ENCODE measurements at regions not wholly inside any gene's neighbourhood (a gene's known extent, or its start where the extent isn't known, plus 50 kb on each side); places are given as distances from the start of the nearest gene placed in this dataset.
"Not testable (repeated sequence)": the region's sequence is repeated elsewhere in the genome, so short reads cannot be mapped to it uniquely, and the experiment has no call there.

DNA sequence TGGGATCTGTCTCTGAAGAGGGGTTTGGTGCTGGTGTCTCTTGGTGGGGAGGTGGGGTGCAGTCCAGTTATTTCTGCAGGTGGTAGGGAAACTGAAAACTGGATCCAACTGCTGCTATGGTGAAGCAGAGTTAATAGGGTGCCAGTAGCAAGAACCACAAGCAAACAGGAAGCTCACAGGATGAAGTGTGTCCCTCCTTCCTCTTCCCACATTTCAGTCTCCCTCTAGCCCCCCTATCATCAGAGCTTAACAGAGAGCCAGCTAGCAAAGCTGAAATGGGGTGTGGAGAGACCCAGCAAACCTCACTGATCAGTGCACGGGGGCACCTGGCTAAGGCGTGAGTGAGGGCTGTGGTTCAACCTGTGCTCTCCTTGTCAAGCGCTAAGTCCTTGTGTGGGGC, 69.1 kb upstream of the C12orf71 start:
- no peak overlapping the region for H3K27ac ChIP-seq
- no peak for TF ChIP-seq ZFX (IDR thresholded peaks at IDR 0.05; ENCODE audit: borderline replicate concordance)
- TF ChIP-seq, protein P1, sequence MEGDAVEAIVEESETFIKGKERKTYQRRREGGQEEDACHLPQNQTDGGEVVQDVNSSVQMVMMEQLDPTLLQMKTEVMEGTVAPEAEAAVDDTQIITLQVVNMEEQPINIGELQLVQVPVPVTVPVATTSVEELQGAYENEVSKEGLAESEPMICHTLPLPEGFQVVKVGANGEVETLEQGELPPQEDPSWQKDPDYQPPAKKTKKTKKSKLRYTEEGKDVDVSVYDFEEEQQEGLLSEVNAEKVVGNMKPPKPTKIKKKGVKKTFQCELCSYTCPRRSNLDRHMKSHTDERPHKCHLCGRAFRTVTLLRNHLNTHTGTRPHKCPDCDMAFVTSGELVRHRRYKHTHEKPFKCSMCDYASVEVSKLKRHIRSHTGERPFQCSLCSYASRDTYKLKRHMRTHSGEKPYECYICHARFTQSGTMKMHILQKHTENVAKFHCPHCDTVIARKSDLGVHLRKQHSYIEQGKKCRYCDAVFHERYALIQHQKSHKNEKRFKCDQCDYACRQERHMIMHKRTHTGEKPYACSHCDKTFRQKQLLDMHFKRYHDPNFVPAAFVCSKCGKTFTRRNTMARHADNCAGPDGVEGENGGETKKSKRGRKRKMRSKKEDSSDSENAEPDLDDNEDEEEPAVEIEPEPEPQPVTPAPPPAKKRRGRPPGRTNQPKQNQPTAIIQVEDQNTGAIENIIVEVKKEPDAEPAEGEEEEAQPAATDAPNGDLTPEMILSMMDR (IDR thresholded peaks at IDR 0.05): no peak

DNA sequence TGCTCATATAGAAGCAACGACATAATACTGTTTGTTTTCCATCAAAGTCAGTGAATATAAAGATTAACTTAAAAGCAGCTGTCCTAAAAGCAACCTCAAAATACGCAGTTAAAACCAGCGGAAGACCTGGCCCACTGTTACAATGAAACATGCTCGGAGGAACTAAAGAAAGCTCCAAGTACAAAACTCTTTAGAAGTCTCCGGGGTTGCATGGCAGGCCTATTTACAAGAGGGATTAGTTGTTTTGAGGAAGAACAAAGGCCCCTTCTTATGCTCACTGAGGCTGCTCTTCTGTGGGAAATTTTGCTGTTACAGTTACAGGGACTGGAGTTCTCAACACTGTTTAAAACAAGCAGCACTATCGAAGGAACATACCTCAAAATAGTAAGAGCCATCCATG, 75.9 kb upstream of the C12orf71 start:
- TF ChIP-seq, protein P1 (IDR thresholded peaks at IDR 0.05): no peak
- no peak for TF ChIP-seq ZFX (IDR thresholded peaks at IDR 0.05; ENCODE audit: borderline replicate concordance)
- no peak overlapping the region for H3K27ac ChIP-seq

DNA sequence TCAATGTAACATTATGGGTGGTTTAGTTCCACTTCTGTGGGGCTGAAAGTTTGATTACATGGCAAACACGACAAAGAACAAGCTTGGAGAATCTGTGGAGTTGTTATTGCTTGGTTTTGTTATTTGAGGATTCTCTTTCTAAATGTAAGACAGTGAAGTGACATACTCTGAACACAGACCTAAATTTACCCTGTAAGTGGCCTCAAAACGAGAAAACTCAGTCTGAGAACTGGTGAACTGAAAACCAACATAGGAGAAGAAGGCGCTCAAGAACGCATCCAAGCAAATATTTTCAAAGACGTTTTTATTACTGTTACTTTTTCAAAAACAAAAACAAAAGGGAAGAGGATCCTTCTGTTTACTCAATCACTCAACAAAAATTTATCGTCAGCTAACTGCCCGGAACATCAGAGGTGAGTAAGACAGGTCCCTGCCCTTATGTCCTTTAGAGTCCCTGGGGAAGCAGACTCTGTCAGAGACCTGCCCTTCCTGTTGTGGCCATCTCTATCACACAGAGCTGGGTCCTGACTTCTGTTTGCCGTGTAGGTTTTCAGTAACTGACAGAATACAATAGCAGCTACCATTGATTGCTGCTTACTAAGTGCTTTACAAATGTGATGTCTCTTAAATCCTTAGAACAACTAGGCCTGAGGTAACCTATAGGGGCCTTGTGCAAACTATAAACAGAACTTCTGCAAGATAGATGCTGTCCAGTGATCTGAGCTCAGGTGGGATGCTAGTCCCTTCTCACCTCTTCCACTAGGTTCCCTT, 79.3 kb upstream of the C12orf71 start:
- no peak overlapping the region for H3K27ac ChIP-seq
- TF ChIP-seq, protein P1 (IDR thresholded peaks at IDR 0.05): no peak
- no peak for TF ChIP-seq ZFX (IDR thresholded peaks at IDR 0.05; ENCODE audit: borderline replicate concordance)

DNA sequence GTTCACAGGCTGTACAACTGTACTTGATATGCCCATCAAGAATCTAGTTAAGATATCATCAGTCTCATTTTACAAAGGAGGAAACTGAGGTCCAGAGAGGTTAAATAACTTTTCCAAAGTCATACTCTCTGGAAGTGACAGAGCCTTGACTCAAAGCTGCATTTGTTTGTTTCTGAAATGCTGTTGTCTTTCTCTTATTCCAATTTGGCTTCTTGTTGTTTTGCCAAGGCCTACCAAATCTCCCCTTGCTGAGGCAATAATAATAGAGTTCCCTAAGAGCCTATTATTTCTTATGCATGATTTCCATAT, 79.8 kb upstream of the C12orf71 start:
- TF ChIP-seq, protein P1 (IDR thresholded peaks at IDR 0.05): no peak
- TF ChIP-seq ZFX (IDR thresholded peaks at IDR 0.05; ENCODE audit: borderline replicate concordance): no peak
- no peak overlapping the region for H3K27ac ChIP-seq

DNA sequence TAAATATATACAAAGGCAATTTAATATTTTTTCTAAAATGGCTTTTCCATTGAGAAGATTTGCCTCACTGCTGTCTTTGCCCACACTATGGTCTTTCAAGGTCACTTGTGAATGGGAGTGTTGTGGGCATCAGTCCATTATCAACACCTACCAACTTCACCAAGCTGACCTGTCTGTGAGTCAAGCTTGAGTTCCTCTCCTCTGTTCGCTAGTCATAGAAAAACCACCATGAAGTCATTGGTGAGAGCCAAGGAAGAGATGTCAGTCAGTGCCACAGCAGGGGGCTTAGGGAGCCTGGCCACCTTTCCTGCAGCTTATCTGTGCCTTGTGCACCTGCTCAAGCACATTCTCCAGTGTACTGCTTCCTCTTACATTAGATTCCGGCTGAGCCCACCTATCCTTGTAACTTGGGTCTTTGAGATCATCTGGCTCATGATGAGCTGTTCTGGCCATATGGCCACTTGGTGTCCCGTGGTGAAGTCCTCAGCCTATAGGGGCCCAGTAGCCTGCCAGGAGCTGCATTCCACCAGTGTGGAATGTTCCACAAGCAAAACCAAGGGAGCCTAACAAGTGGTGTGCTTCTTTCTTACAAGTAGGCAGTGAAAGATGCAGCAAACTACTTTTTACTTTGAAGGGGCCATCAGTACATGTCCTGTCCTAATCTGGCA, 80.8 kb upstream of the C12orf71 start:
- no peak overlapping the region for H3K27ac ChIP-seq
- TF ChIP-seq, protein P1 (IDR thresholded peaks at IDR 0.05): no peak
- TF ChIP-seq ZFX (IDR thresholded peaks at IDR 0.05; ENCODE audit: borderline replicate concordance): no peak

DNA sequence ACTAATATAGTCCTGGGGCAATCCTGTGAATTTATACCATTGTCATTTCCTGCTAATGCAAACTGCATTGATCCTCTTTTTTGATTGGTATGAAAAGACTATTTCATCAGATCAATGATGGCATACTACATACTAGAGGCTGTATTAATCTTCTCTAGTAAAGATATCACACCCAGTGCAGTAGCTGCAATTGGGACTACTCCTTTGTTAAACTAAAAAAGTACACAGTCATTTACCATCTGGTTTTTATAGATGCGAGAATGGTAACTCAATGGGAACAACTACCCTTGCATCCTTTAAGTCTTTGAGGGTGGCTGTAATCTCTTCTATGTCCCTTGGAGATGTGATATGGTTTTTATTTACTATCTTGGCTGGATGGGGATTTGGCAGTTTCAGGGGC, 80.2 kb upstream of the STK38L start:
- no peak overlapping the region for H3K27ac ChIP-seq
- TF ChIP-seq ZFX (IDR thresholded peaks at IDR 0.05; ENCODE audit: borderline replicate concordance): no peak
- TF ChIP-seq, protein P1 (IDR thresholded peaks at IDR 0.05): no peak

DNA sequence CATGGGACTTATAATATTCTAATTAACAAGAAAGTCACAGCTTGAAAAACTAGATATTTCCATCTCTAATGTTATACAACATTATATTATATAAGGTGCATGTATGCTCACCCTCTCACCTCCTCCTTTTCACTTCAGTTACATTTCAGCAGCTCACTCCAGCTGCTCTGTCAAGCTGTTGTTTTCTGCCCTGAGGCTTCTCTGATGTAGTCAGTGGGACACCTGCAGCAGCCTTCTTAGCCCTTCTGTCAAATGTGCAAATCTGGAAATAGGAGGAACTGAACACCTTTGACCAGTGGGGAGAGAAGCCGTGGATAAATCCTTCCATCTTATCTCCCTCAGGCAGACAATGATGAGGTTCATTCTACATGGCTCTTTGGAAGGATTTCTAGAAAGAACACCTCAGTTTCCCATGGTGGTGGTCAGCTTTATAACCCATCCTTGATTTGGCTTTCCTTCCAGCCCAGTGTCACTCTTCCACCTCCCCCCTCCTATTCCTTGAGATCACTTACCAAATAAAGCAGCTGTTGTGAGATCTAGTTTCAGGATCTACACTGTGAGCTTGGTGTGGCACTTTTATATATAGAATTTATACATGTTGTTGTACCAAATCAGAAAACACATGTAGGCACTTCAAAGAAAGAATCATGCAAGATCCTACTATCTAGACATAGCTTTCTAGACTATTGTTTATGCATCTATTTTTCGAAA, 79.6 kb upstream of the STK38L start:
- no peak overlapping the region for H3K27ac ChIP-seq
- TF ChIP-seq, protein P1 (IDR thresholded peaks at IDR 0.05): no peak
- TF ChIP-seq ZFX (IDR thresholded peaks at IDR 0.05; ENCODE audit: borderline replicate concordance): no peak

DNA sequence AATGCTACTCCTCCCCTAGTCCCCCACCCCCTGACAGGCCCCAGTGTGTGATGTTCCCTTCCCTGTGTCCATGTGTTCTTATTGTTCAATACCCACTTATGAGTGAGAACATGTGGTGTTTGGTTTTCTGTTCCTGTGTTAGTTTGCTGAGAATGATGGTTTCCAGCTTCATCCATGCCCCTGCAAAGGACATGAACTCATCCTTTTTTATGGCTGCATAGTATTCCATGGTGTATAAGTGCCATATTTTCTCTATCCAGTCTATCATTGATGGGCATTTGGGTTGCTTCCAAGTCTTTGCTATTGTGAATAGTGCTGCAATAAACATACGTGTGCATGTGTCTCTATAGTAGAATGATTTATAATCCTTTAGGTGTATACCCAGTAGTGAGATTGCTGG, 78.1 kb upstream of the STK38L start:
- not testable (repeated sequence) for H3K27ac ChIP-seq

DNA sequence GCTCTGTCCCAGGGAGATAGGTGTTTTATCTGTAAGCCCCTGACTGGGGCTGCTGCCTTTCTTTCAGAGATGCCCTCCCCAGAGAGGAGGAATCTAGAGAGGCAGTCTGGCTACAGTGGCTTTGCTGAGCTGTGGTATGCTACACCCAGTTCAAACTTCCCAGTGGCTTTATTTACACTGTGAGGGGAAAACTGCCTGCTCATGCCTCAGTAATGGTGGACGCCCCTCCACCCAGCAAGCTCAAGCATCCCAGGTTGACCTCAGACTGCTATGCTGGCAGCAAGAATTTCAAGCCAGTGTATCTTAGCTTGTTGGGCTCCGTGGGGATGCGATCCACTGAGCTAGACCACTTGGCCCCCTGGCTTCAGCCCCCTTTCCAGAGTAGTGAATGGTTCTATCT, 72.6 kb upstream of the STK38L start:
- H3K27ac ChIP-seq: not testable (repeated sequence)

Measured in 22Rv1 (cell line).